ENCODE measurements at regions not wholly inside any gene's neighbourhood (a gene's known extent, or its start where the extent isn't known, plus 50 kb on each side); places are given as distances from the start of the nearest gene placed in this dataset.
"Not testable (repeated sequence)": the region's sequence is repeated elsewhere in the genome, so short reads cannot be mapped to it uniquely, and the experiment has no call there.

- Histone ChIP-seq H3K4me3 (ENCODE audit: low read depth, low read length) (no peak overlapping the region), H3K27me3 (ENCODE audit: insufficient read depth, low read depth, severe bottlenecking) (peaks cover 4% of the 10 kb centered on the region), H3K36me3 (no peaks in the 10 kb centered on the region), H3K27ac (no peak overlapping the region), H3K9me3 (ENCODE audit: severe bottlenecking) (no peaks in the 10 kb centered on the region)
- no peak for DNase-seq
- no peak for TF ChIP-seq CTCF (IDR thresholded peaks at IDR 0.05; ENCODE audit: low read depth, low read length)
These were observed 236.8 kb upstream of the VCX start for GRCh38 chrX:7606039-7606652.

GRCh38 chrX:7603387-7603786 lies 239.6 kb upstream of the VCX start:
- Histone ChIP-seq H3K27ac (no peak overlapping the region), H3K4me3 (ENCODE audit: low read depth, low read length) (no peak overlapping the region), H3K9me3 (ENCODE audit: severe bottlenecking) (no peaks in the 10 kb centered on the region), H3K36me3 (no peaks in the 10 kb centered on the region), H3K27me3 (ENCODE audit: insufficient read depth, low read depth, severe bottlenecking) (peaks cover 4% of the 10 kb centered on the region)
- DNase-seq = no peak
- no peak for TF ChIP-seq CTCF (IDR thresholded peaks at IDR 0.05; ENCODE audit: low read depth, low read length)

GRCh38 chrX:7596822-7597221 lies 246.1 kb upstream of the VCX start:
- no peak for DNase-seq
- H3K27me3 ChIP-seq (ENCODE audit: insufficient read depth, low read depth, severe bottlenecking) = peaks cover 3% of the 10 kb centered on the region
- H3K36me3 ChIP-seq = no peaks in the 10 kb centered on the region
- H3K27ac ChIP-seq = no peak overlapping the region
- TF ChIP-seq CTCF (IDR thresholded peaks at IDR 0.05; ENCODE audit: low read depth, low read length) = no peak
- no peak overlapping the region for H3K4me3 ChIP-seq (ENCODE audit: low read depth, low read length)
- H3K9me3 ChIP-seq (ENCODE audit: severe bottlenecking) = no peaks in the 10 kb centered on the region

GRCh38 chrX:7593370-7593769 lies 249.6 kb upstream of the VCX start:
- H3K27me3 ChIP-seq (ENCODE audit: insufficient read depth, low read depth, severe bottlenecking); H3K36me3 ChIP-seq; H3K27ac ChIP-seq; H3K4me3 ChIP-seq (ENCODE audit: low read depth, low read length); H3K9me3 ChIP-seq (ENCODE audit: severe bottlenecking); DNase-seq: not testable (repeated sequence)

GRCh38 chrX:7586126-7586525 lies 256.8 kb upstream of the VCX start:
- H3K27me3 ChIP-seq (ENCODE audit: insufficient read depth, low read depth, severe bottlenecking) = no peaks in the 10 kb centered on the region
- no peak for DNase-seq
- H3K4me3 ChIP-seq (ENCODE audit: low read depth, low read length) = no peak overlapping the region
- H3K27ac ChIP-seq = no peak overlapping the region
- no peaks in the 10 kb centered on the region for H3K9me3 ChIP-seq (ENCODE audit: severe bottlenecking)
- peak; percentile 61 for TF ChIP-seq CTCF (IDR thresholded peaks at IDR 0.05; ENCODE audit: low read depth, low read length)
- H3K36me3 ChIP-seq = no peaks in the 10 kb centered on the region

GRCh38 chrX:7582191-7582590 lies 260.8 kb upstream of the VCX start:
- peaks cover 3% of the 10 kb centered on the region for H3K27me3 ChIP-seq (ENCODE audit: insufficient read depth, low read depth, severe bottlenecking)
- no peak for DNase-seq
- no peak overlapping the region for H3K27ac ChIP-seq
- H3K9me3 ChIP-seq (ENCODE audit: severe bottlenecking) = no peaks in the 10 kb centered on the region
- TF ChIP-seq CTCF (IDR thresholded peaks at IDR 0.05; ENCODE audit: low read depth, low read length) = no peak
- H3K4me3 ChIP-seq (ENCODE audit: low read depth, low read length) = no peak overlapping the region
- H3K36me3 ChIP-seq = no peaks in the 10 kb centered on the region

Data from WERI-Rb-1 (cell line).